C4-2B (cell line): ENCODE measurements at regions not wholly inside any gene's neighbourhood (a gene's known extent, or its start where the extent isn't known, plus 50 kb on each side); places are given as distances from the start of the nearest gene placed in this dataset.

Experiments used
- ZFX ChIP-seq: fragments of 450-650 bp; IDR thresholded peaks from 2 replicates; pipeline ENCODE4 v1.6.1; 2017
- TF ChIP-seq, protein P1 (sequence below): fragments of 450-650 bp; conservative IDR thresholded peaks from 2 replicates; pipeline ENCODE4 v1.5.1; 2017; ENCODE audit warnings: mild to moderate bottlenecking

DNA sequence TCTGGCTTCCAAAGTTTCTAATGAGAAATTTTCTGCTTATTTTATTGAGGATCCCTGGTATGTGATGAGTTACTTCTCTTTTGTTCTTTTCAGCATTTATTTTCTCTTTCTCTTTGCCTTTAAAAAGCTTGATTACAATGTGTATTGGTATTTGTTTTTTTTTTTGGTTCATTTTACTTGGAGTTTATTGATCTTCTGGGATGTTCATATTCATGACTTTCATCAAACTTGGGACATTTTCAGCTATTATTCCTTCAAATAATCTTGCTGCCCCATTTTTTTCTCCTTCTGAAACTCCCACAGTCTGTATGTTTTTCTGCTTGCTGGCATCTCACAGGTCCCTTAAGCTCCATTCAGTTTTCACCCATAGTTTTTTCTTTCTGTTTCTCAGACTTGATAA lies 102.4 kb downstream of the PRDM13 start:
- TF ChIP-seq ZFX, result no peak
- TF ChIP-seq, protein P1, sequence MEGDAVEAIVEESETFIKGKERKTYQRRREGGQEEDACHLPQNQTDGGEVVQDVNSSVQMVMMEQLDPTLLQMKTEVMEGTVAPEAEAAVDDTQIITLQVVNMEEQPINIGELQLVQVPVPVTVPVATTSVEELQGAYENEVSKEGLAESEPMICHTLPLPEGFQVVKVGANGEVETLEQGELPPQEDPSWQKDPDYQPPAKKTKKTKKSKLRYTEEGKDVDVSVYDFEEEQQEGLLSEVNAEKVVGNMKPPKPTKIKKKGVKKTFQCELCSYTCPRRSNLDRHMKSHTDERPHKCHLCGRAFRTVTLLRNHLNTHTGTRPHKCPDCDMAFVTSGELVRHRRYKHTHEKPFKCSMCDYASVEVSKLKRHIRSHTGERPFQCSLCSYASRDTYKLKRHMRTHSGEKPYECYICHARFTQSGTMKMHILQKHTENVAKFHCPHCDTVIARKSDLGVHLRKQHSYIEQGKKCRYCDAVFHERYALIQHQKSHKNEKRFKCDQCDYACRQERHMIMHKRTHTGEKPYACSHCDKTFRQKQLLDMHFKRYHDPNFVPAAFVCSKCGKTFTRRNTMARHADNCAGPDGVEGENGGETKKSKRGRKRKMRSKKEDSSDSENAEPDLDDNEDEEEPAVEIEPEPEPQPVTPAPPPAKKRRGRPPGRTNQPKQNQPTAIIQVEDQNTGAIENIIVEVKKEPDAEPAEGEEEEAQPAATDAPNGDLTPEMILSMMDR, result no peak
